ENCODE measurements at regions not wholly inside any gene's neighbourhood (a gene's known extent, or its start where the extent isn't known, plus 50 kb on each side); places are given as distances from the start of the nearest gene placed in this dataset.

- no peak for DNase-seq (ENCODE audit: extremely low read depth, low read depth)
- TF ChIP-seq, protein P1, sequence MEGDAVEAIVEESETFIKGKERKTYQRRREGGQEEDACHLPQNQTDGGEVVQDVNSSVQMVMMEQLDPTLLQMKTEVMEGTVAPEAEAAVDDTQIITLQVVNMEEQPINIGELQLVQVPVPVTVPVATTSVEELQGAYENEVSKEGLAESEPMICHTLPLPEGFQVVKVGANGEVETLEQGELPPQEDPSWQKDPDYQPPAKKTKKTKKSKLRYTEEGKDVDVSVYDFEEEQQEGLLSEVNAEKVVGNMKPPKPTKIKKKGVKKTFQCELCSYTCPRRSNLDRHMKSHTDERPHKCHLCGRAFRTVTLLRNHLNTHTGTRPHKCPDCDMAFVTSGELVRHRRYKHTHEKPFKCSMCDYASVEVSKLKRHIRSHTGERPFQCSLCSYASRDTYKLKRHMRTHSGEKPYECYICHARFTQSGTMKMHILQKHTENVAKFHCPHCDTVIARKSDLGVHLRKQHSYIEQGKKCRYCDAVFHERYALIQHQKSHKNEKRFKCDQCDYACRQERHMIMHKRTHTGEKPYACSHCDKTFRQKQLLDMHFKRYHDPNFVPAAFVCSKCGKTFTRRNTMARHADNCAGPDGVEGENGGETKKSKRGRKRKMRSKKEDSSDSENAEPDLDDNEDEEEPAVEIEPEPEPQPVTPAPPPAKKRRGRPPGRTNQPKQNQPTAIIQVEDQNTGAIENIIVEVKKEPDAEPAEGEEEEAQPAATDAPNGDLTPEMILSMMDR (IDR thresholded peaks at IDR 0.05; ENCODE audit: low read depth, low read length) = no peak
Observed at GRCh38 chr1:5568321-5568720, 423.9 kb downstream of the NPHP4 start.

GRCh38 chr1:5567839-5568238 lies 424.4 kb downstream of the NPHP4 start:
- TF ChIP-seq, protein P1 (IDR thresholded peaks at IDR 0.05; ENCODE audit: low read depth, low read length) = no peak
- DNase-seq (ENCODE audit: extremely low read depth, low read depth) = no peak

DNA sequence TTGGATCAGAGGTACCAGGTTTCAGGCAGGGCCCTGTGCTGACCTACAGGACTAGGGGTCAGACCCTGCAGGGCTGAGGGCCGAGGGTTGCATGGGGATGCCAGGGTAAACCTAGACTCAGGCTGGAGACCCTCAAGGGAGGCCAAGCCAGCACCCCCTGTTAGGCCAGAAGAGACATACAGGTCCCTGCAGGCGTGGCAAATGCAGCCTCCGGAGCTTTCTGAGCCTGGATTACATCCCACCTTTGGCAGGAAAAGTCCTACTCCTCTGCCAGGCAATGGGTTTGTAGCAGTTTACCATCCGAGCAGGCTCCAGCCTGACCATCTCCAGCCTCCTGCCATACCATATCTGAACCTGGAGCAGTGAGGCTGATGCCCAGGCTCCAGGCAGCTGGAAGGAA lies 425.3 kb downstream of the NPHP4 start:
- TF ChIP-seq, protein P1 (IDR thresholded peaks at IDR 0.05; ENCODE audit: low read depth, low read length) = no peak
- no peak for DNase-seq (ENCODE audit: extremely low read depth, low read depth)

- TF ChIP-seq, protein P1 (IDR thresholded peaks at IDR 0.05; ENCODE audit: low read depth, low read length) = no peak
- no peak for DNase-seq (ENCODE audit: extremely low read depth, low read depth)
Observed at GRCh38 chr1:5565281-5566125, 426.7 kb downstream of the NPHP4 start.

DNA sequence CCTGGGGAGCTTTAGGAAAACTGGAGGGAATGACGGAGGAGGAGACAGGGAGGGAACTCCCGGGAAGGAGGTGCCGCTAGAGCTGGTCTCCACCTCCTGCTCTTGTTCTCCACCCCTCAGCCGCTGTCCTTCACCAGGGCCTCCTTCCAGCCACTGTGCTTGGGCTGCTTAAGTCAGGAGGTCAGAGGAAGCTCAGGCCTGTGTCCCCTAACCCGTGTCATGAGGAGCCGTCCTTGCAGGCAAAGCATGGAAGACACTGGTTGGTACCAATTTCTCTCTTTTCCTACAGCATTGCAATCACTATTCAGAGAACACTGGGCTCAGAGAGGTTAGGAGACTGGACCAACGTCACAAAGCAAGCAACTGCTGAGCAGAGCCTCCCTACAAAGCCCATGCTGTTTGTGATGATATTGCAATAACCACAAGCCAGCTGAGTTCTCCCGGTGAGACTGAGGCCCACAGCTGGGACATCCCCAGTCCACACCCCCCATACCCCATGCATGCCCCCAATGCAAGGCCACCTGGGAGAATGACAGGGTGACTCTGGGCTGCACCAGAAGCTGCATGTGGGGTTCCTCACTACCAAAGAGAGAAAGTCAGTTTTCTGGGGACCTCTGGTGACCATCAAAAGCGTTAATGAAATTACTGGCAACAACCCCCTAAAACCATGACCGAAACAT lies 427.5 kb downstream of the NPHP4 start:
- TF ChIP-seq, protein P1 (IDR thresholded peaks at IDR 0.05; ENCODE audit: low read depth, low read length) = no peak
- DNase-seq (ENCODE audit: extremely low read depth, low read depth) = no peak

DNA sequence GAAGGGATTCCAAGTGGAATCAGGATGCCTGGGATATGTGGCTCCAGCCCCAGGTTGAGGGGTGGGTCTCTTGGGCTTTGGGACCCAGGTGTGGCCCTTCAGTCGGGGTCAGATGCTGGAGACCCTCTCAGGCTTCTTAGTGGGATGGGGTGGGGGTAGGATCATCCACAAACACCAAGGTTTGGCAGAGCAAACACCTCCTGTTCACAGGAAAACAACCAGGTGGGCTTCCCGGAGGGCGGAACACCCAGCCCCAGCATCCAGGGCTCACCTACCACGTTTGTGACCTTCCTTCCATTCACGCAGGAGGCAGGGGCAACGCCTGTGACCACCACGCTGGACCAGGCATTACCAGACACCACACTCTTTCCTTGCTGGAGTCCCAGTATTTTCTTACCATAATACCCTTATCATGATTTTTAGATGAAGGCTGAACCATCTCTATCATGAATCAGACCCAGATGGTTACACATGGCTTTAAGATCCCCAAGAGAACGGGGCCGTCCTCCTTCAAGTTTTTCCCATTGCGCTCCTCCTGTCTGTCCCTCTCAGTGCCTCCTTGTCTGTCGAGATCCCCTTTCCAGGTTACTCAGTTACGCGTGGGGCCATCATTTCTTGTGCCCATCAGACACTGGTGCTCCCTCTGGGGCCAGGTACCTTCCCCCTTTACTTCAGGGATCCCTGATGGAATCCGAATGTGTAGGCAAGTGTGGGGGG lies 428.2 kb downstream of the NPHP4 start:
- no peak for DNase-seq (ENCODE audit: extremely low read depth, low read depth)
- TF ChIP-seq, protein P1 (IDR thresholded peaks at IDR 0.05; ENCODE audit: low read depth, low read length) = no peak

- TF ChIP-seq, protein P1 (IDR thresholded peaks at IDR 0.05; ENCODE audit: low read depth, low read length) = no peak
- DNase-seq (ENCODE audit: extremely low read depth, low read depth) = no peak
Observed at GRCh38 chr1:5562769-5563168, 429.5 kb downstream of the NPHP4 start.

Data from AG09319 (cell line).